ENCODE measurements at regions not wholly inside any gene's neighbourhood (a gene's known extent, or its start where the extent isn't known, plus 50 kb on each side); places are given as distances from the start of the nearest gene placed in this dataset.
"Not testable (repeated sequence)": the region's sequence is repeated elsewhere in the genome, so short reads cannot be mapped to it uniquely, and the experiment has no call there.

DNA sequence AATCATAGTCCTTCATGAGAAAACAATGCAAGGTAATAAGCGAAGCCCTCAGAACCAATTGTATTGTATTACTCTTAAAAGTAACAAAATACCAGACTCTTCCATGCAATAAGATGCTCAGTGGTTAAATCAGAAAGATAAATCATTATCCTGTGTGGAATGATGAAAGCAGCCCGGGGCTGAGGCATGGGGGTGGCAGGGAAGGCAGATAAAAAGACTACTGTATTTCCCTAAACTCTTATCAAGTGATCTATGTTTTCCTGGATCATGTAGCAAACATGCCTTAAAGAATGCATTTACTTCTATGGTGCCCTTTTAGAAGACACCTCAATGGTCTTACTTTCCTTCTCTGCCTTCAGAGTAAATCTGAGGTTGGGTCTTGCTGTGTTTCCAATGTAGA, 105.6 kb upstream of the DAPK1 start:
- no peak for DNase-seq (ENCODE audit: low read depth in 4 of 4, low spot score in 3 of 4)

- DNase-seq (ENCODE audit: low read depth in 4 of 4, low spot score in 3 of 4) = no peak
Observed at GRCh38 chr9:87393706-87394230, 103.9 kb upstream of the DAPK1 start.

DNA sequence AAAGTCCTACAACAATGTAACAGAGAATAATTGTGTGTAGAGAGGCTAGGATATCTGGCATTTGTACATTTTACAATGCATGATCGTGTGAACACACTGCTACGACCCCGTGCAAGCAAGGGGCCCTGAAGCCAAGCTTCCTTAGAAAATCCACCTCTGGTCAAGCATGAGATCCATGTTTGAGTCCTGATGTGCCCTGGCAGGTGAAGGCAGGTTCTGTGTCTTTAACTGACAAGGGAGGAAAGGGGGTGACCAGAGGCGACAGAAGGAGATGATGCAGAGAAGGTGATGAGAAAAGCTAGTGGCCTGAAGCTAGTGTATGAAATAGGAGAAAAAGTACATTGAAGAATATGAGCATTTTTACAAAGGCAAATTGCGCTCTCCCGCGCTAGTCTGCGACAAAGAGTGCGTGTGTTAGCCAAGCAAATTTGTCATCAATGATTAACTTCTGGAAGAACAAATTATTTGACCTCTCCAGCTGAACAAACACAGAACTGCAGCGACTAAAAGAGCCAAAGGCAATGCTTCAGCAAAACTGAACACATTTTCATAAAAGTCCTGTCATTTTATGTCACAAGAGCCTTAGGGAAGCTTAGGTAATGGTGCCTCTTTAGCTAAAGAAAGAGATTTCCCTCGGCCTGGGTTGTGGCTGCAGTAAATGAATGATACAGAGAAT, 101.7 kb upstream of the DAPK1 start:
- peak; percentile 51 to 63 (median 58) for DNase-seq (ENCODE audit: low read depth in 4 of 4, low spot score in 3 of 4)

DNA sequence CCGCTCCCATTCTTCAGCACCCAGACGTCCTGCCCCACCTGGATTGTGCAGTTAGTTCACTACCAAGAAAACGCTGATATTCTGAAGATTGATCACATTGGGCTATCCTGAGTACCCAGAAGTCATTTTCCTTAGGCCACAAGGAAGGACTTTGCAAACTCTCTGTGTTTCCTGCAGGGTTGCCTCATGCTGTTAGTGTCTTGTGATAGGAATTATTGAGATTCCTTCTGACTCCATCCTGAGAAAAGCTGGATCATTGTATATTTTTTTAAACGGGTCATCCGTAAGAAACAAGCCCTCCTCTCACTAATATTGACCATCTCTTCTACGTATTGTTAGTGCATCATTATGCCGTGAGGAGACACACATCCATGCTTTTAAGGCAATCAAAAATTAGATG, 96.0 kb upstream of the DAPK1 start:
- DNase-seq (ENCODE audit: low read depth in 4 of 4, low spot score in 3 of 4) = no peak

DNA sequence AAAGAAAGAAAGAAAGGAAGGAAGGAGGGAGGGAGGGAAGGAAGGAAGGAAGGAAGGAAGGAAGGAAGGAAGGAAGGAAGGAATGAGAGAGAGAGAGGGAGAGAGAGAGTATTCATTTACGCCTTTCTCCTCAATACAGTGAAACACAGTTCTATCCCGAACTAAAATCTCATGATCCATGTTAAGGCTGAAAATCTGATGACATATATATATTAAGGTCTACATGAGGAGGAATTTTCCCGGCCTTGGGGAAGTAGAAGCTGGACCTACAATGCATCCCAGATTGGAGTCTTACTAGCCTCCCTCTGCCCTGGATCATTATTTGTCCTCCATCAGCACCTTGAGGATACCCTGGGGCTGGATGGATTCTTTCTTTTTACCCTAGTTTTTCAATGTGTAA, 95.1 kb upstream of the DAPK1 start:
- no peak for DNase-seq (ENCODE audit: low read depth in 4 of 4, low spot score in 3 of 4)

DNA sequence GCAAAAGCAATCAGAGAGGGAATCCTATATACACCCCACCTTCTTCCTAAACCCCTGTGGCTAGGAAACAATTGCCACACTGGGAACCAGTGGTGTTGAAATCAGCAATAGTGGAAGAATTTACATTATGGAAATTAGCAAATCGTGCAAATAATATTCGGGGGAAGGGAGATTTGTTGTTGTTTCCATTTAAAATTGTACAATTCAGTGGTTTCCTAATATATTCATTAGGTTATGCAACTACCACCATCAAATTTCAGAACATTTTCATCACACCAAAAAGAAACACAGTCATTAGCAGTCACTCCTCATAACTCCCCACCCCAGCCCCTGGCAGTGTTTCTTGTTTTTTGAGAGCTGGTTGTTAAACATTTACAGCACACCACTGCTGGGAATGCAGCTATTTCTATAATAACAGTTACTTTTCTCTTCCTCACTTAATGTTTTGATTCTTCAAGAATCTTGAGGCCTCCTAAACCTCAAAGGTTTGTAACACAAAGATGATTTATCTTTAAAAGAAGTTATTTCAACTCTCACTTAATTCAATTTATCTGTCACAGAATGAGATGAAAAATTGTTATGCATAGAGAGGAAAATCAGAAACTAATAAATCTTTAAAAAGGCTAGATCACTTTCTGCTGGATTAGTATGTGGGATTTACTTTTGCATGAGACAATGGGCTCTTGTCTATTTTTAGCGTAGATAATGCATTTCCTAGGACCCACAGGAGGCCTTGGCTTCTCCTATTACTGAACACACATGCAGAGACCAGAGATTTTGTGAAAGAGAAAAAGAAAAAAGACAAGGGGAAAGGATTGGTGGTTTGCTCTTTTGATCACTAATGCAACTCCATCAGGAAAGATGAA, 91.8 kb upstream of the DAPK1 start:
- DNase-seq (ENCODE audit: low read depth in 4 of 4, low spot score in 3 of 4) = no peak

DNA sequence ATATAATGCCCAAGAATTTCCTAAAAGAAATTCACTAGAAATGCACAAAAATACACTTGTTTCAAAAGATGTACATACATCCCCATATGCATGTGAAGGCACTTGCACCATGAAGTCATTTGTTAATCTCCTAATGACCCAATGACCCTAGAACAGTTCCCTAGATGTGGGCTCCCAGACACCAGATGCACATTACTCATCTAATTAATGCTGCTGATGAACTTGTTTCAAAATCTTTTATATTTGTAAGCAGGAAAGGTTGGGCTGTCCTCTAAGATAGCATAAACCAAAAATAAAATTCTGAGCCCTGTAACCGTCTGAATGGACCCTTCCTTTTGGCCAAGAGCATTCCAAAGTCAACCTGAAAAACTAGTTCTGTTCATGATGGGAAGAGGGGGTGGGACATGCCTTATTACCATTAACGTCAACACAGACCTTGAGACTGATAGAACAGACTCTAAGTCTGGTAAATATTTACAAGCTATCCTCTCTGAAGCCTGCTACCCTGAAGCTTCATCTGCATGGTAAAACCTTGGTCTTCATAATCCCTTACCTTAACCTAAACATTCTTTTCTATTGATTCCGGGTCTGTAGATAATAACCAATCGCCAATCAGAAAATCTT, 91.0 kb upstream of the DAPK1 start:
- no peak for DNase-seq (ENCODE audit: low read depth in 4 of 4, low spot score in 3 of 4)

DNA sequence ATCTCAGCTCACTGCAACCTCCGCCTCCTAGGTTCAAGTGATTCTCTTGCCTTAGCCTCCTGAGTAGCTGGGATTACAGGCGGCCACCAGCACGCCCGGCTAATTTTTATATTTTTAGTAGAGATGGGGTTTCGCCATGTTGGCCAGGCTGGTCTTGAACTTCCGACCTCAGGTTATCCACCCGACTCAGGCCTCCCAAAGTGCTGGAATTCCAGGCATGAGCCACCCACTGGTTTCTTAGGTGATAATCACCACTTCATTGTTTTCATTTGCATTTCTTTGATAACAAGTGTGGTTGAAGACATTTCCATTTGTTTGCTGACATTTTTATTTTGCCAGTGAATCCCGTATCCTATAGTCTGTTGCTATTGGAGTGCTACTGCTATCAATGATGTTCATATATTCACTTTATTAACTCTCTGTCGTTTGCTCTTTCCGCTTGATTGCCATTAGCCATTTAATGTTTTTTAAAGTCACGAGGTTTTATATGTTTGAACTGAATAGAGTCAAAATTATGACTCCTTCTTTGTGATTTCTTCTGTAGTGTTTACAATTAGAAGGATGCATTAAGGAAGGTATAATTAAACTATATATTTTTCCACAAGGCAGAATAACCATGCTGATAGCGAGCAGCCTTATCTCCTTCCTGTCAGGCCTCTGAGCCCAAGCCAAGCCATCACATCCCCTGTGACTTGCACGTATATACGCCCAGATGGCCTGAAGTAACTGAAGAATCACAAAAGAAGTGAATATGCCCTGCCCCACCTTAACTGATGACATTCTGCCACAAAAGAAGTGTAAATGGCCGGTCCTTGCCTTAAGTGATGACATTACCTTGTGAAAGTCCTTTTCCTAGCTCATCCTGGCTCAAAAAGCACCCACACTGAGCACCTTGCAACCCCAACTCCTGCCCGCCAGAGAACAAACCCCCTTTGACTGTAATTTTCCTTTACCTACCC, 87.3 kb upstream of the DAPK1 start:
- DNase-seq (ENCODE audit: low read depth in 4 of 4, low spot score in 3 of 4) = not testable (repeated sequence)

- no peak for DNase-seq (ENCODE audit: low read depth in 4 of 4, low spot score in 3 of 4)
Observed at GRCh38 chr9:87420884-87421283, 76.8 kb upstream of the DAPK1 start.

- DNase-seq (ENCODE audit: low read depth in 4 of 4, low spot score in 3 of 4) = no peak
Observed at GRCh38 chr9:87421734-87422133, 75.9 kb upstream of the DAPK1 start.

DNA sequence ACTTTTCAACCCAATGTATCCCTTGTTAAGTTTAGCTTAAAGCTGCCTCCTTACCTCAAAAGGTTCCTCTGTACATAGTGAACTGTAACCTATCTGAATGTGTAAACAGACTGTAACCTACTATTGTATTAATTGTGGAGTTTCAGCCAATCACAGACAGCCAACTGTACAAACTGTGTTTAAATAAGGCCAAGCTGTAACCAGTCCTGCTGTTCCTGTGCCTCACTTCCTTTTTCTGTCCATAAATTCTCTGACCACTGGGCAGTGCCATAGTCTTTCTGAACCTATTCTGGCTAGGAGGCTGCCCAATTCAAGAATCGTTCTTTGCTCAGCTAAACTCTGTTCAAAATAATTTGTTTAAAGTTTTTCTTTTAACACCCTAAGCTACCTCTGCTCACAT, 74.7 kb upstream of the DAPK1 start:
- no peak for DNase-seq (ENCODE audit: low read depth in 4 of 4, low spot score in 3 of 4)

GRCh38 chr9:87423885-87424284, 73.8 kb upstream of the DAPK1 start:
- not testable (repeated sequence) for DNase-seq (ENCODE audit: low read depth in 4 of 4, low spot score in 3 of 4)

- DNase-seq (ENCODE audit: low read depth in 4 of 4, low spot score in 3 of 4) = no peak
Observed at GRCh38 chr9:87425202-87425601, 72.5 kb upstream of the DAPK1 start.

GRCh38 chr9:87427851-87428506, 69.7 kb upstream of the DAPK1 start:
- no peak for DNase-seq (ENCODE audit: low read depth in 4 of 4, low spot score in 3 of 4)

GRCh38 chr9:87428659-87429058, 69.0 kb upstream of the DAPK1 start:
- DNase-seq (ENCODE audit: low read depth in 4 of 4, low spot score in 3 of 4) = no peak

DNA sequence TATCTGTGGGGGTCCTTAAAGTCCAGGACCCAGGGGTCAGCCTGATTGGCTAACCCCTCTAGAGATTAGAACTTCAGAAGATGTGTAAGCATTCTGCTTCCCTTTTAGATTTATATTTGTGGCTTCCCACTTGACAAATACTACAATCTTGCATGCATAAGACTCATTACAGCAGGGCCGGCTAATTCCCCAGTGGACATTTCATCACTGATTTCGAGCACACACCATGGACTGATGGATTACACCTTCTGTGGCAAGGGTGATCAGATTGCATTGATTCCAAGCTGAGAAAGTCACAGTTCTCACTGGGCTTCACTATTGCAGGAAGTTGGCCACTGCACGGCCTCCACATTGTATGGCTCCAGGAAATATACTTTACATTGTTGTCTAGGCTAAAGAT, 65.8 kb upstream of the DAPK1 start:
- no peak for DNase-seq (ENCODE audit: low read depth in 4 of 4, low spot score in 3 of 4)

- no peak for DNase-seq (ENCODE audit: low read depth in 4 of 4, low spot score in 3 of 4)
Observed at GRCh38 chr9:87433853-87434252, 63.8 kb upstream of the DAPK1 start.

DNA sequence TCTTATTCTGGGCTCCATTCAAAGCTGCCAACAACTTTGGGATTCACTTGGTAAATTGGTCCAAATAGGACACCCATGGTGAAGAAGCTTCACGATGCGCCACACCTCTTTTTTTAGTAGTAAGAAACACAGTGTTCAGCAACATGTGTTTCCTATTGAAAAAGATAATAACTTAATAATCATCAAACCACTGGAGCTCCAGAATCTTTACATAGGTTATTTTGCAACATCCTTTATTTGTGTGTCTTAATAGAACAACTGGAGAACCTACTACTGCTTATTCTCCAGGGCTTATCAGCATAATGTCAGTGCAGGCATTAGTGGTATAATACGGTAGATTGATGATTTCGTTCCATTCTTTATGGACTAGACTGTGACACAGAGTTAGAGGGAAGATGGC, 63.3 kb upstream of the DAPK1 start:
- DNase-seq (ENCODE audit: low read depth in 4 of 4, low spot score in 3 of 4) = no peak

- no peak for DNase-seq (ENCODE audit: low read depth in 4 of 4, low spot score in 3 of 4)
Observed at GRCh38 chr9:87435189-87435880, 62.3 kb upstream of the DAPK1 start.

Measured in left renal pelvis (tissue), 4 donors.